Cardiac muscle cell (in vitro differentiated cells and primary cell): ENCODE measurements at regions not wholly inside any gene's neighbourhood (a gene's known extent, or its start where the extent isn't known, plus 50 kb on each side); places are given as distances from the start of the nearest gene placed in this dataset.
"Not testable (repeated sequence)": the region's sequence is repeated elsewhere in the genome, so short reads cannot be mapped to it uniquely, and the experiment has no call there.

Source experiments
- DNase-seq, 2 donors: peaks; one replicate each; pipeline versions ENCODE4 v3.0.0 to v3.0.0-alpha.2; 2010 to 2017; ENCODE audit warnings: low read depth in 1 of 2, low spot score in 1 of 2
- H3K27ac ChIP-seq: fragments of 200-600 bp; sonication (generic); 2 replicates; pipeline ENCODE4 v1.5.1; 2016
- H3K27me3 ChIP-seq: fragments of 200-600 bp; sonication (generic); 2 replicates; pipeline ENCODE4 v1.6.0; 2016; ENCODE audit warnings: control low read depth
- H3K36me3 ChIP-seq: fragments of 200-600 bp; sonication (generic); 2 replicates; pipeline ENCODE4 v1.5.1; 2016; ENCODE audit warnings: control low read depth
- H3K4me1 ChIP-seq: fragments of 200-600 bp; sonication (generic); 2 replicates; pipeline ENCODE4 v1.8.1; 2017; ENCODE audit warnings: low read depth, mild to moderate bottlenecking, mixed run types
- H3K4me3 ChIP-seq: fragments of 200-600 bp; sonication (generic); 2 replicates; pipeline ENCODE4 v1.5.1; 2016; ENCODE audit warnings: mild to moderate bottlenecking
- H3K9me3 ChIP-seq: fragments of 200-600 bp; sonication (generic); 2 replicates; pipeline ENCODE4 v1.5.1; 2017; ENCODE audit warnings: low read depth, mild to moderate bottlenecking, control low read depth

- not testable (repeated sequence) for H3K4me3 ChIP-seq, H3K27me3 ChIP-seq, H3K27ac ChIP-seq, H3K36me3 ChIP-seq, H3K9me3 ChIP-seq, DNase-seq, H3K4me1 ChIP-seq
These were observed 68.1 kb downstream of the GOLGA6L6 start for GRCh38 chr15:20473465-20473864.

- H3K27me3 ChIP-seq, H3K9me3 ChIP-seq, H3K4me1 ChIP-seq, H3K4me3 ChIP-seq, DNase-seq, H3K27ac ChIP-seq, H3K36me3 ChIP-seq: not testable (repeated sequence)
These were observed 68.6 kb downstream of the GOLGA6L6 start for GRCh38 chr15:20472983-20473382.

GRCh38 chr15:20470810-20471209, 70.8 kb downstream of the GOLGA6L6 start:
- H3K36me3 ChIP-seq, result not testable (repeated sequence)

GRCh38 chr15:20441138-20441537, 100.5 kb downstream of the GOLGA6L6 start:
- H3K27me3 ChIP-seq, H3K4me3 ChIP-seq, H3K4me1 ChIP-seq, H3K27ac ChIP-seq, H3K9me3 ChIP-seq, H3K36me3 ChIP-seq, DNase-seq: not testable (repeated sequence)

More at GRCh38 chr15:20470810-20471209, 70.8 kb downstream of the GOLGA6L6 start:
- DNase-seq, H3K4me1 ChIP-seq, H3K9me3 ChIP-seq, H3K27me3 ChIP-seq, H3K4me3 ChIP-seq, H3K27ac ChIP-seq: not testable (repeated sequence)

GRCh38 chr15:20440390-20440789, 101.2 kb downstream of the GOLGA6L6 start:
- not testable (repeated sequence) for H3K4me1 ChIP-seq, H3K9me3 ChIP-seq, H3K4me3 ChIP-seq, H3K27me3 ChIP-seq, H3K36me3 ChIP-seq, H3K27ac ChIP-seq, DNase-seq

GRCh38 chr15:20439111-20439510, 102.5 kb downstream of the GOLGA6L6 start:
- H3K4me3 ChIP-seq, H3K27ac ChIP-seq, H3K4me1 ChIP-seq, H3K9me3 ChIP-seq, H3K36me3 ChIP-seq, H3K27me3 ChIP-seq, DNase-seq: not testable (repeated sequence)

- not testable (repeated sequence) for H3K4me3 ChIP-seq, H3K4me1 ChIP-seq, H3K9me3 ChIP-seq, H3K27ac ChIP-seq, H3K36me3 ChIP-seq, H3K27me3 ChIP-seq, DNase-seq
These were observed 103.3 kb downstream of the GOLGA6L6 start for GRCh38 chr15:20438255-20438654.

GRCh38 chr15:20433468-20433867, 108.1 kb downstream of the GOLGA6L6 start:
- not testable (repeated sequence) for H3K9me3 ChIP-seq, H3K36me3 ChIP-seq, H3K4me1 ChIP-seq, H3K4me3 ChIP-seq, DNase-seq, H3K27ac ChIP-seq, H3K27me3 ChIP-seq

GRCh38 chr15:20430495-20430894, 111.1 kb downstream of the GOLGA6L6 start:
- H3K27me3 ChIP-seq, H3K4me1 ChIP-seq, H3K4me3 ChIP-seq, H3K9me3 ChIP-seq, H3K36me3 ChIP-seq, H3K27ac ChIP-seq, DNase-seq: not testable (repeated sequence)

- not testable (repeated sequence) for H3K4me1 ChIP-seq, H3K27ac ChIP-seq, H3K36me3 ChIP-seq, DNase-seq, H3K4me3 ChIP-seq, H3K27me3 ChIP-seq
- H3K9me3 ChIP-seq, result peaks cover 24% of the 10 kb centered on the region
These were observed 120.9 kb downstream of the GOLGA6L6 start for GRCh38 chr15:20420710-20421109.

- not testable (repeated sequence) for H3K4me3 ChIP-seq, H3K4me1 ChIP-seq, H3K27ac ChIP-seq, H3K27me3 ChIP-seq, DNase-seq, H3K36me3 ChIP-seq
- peaks cover 17% of the 10 kb centered on the region for H3K9me3 ChIP-seq
These were observed 125.0 kb downstream of the GOLGA6L6 start for GRCh38 chr15:20416618-20417017.

- not testable (repeated sequence) for H3K27ac ChIP-seq, H3K4me3 ChIP-seq, H3K9me3 ChIP-seq, DNase-seq, H3K4me1 ChIP-seq, H3K36me3 ChIP-seq, H3K27me3 ChIP-seq
These were observed 131.9 kb downstream of the GOLGA6L6 start for GRCh38 chr15:20409667-20410198.
